IMR-90 (cell line): ENCODE measurements at regions not wholly inside any gene's neighbourhood (a gene's known extent, or its start where the extent isn't known, plus 50 kb on each side); places are given as distances from the start of the nearest gene placed in this dataset.

Experiments used
- ATAC-seq: fragments of 200-7000 bp; cut with Tn5 transposase; 2 replicates; pipeline ENCODE4 v1.9.1; 2020; ENCODE audit warnings: low read depth, mild to moderate bottlenecking, moderate library complexity
- BruUV-seq: library from RNA; stranded (reverse); fragments of 400-500 nt; replicated peaks from 2 replicates; lab custom pipeline; 2021; lab: Mats Ljungman, UMichigan
- CTCF ChIA-PET: fragments of 300-600 bp; formaldehyde crosslinking; extraction: SDS; loops from one replicate; lab custom pipeline; 2021; ENCODE audit warnings: antibody characterized with exemption; lab: Yijun Ruan, JAX
- POLR2A ChIA-PET: fragments of 300-600 bp; sonication (Branson Sonifier 250); formaldehyde crosslinking; loops from one replicate; lab custom pipeline; 2022; ENCODE audit warnings: antibody characterized with exemption; ENCODE audit not compliant: unreplicated experiment; lab: Charles Lee
- DNase-seq: peaks from one replicate; pipeline ENCODE4 v3.0.0; 2013
- H2AFZ ChIP-seq: replicated peaks from 2 replicates; pipeline ENCODE3; 2013; ENCODE audit warnings: low read length, mild to moderate bottlenecking; ENCODE audit not compliant: poor library complexity
- H2AK5ac ChIP-seq: 2 replicates; pipeline ENCODE4 v1.6.1; 2013; ENCODE audit warnings: low read depth, low read length, inconsistent platforms
- H2AK9ac ChIP-seq: replicated peaks from 2 replicates; pipeline ENCODE3; 2013; ENCODE audit warnings: mild to moderate bottlenecking, low read depth, low read length, moderate library complexity; ENCODE audit not compliant: poor library complexity
- H2BK120ac ChIP-seq: 2 replicates; pipeline ENCODE4 v1.6.1; 2013; ENCODE audit warnings: low read depth, low read length, inconsistent platforms
- H2BK15ac ChIP-seq: 3 replicates; pipeline ENCODE4 v1.6.1; 2013; ENCODE audit warnings: low read depth, low read length, inconsistent platforms
- H2BK20ac ChIP-seq: 2 replicates; pipeline ENCODE4 v1.6.1; 2013; ENCODE audit warnings: low read depth, mild to moderate bottlenecking, inconsistent platforms, low read length, moderate library complexity
- H2BK5ac ChIP-seq: 2 replicates; pipeline ENCODE4 v1.6.1; 2013; ENCODE audit warnings: mild to moderate bottlenecking, low read depth, low read length, inconsistent platforms; ENCODE audit not compliant: poor library complexity, severe bottlenecking
- H3K14ac ChIP-seq: replicated peaks from 2 replicates; pipeline ENCODE4 v1.6.1; 2013; ENCODE audit warnings: low read depth, low read length, inconsistent platforms
- H3K18ac ChIP-seq: 2 replicates; pipeline ENCODE4 v1.6.1; 2013; ENCODE audit warnings: low read depth, low read length, control low read depth
- H3K23ac ChIP-seq: 2 replicates; pipeline ENCODE4 v1.6.1; 2013; ENCODE audit warnings: low read depth, low read length, inconsistent platforms
- H3K27ac ChIP-seq: 2 replicates; pipeline ENCODE4 v1.5.1; 2013; ENCODE audit warnings: mild to moderate bottlenecking, control low read depth, low read length; ENCODE audit not compliant: insufficient read depth
- H3K27me3 ChIP-seq: 2 replicates; pipeline ENCODE4 v1.6.1; 2013; ENCODE audit warnings: low read length; ENCODE audit not compliant: control insufficient read depth, insufficient read depth
- H3K36me3 ChIP-seq: 2 replicates; pipeline ENCODE4 v1.6.1; 2013; ENCODE audit warnings: low read length, mixed read lengths; ENCODE audit not compliant: control insufficient read depth, insufficient read depth
- H3K4ac ChIP-seq: 2 replicates; pipeline ENCODE4 v1.6.1; 2013; ENCODE audit warnings: low read depth, low read length, inconsistent platforms
- H3K4me1 ChIP-seq: 2 replicates; pipeline ENCODE4 v1.6.1; 2013; ENCODE audit warnings: low read length, mixed read lengths; ENCODE audit not compliant: control insufficient read depth, insufficient read depth
- H3K4me2 ChIP-seq: 2 replicates; pipeline ENCODE4 v1.6.1; 2013; ENCODE audit warnings: low read depth, mild to moderate bottlenecking, control low read depth, low read length, moderate library complexity
- H3K4me3 ChIP-seq: 2 replicates; pipeline ENCODE4 v1.5.1; 2013; ENCODE audit warnings: low read depth, mild to moderate bottlenecking, control low read depth, low read length, moderate library complexity; ENCODE audit not compliant: insufficient read depth
- H3K56ac ChIP-seq: 2 replicates; pipeline ENCODE4 v1.6.1; 2013; ENCODE audit warnings: low read length, inconsistent platforms; ENCODE audit not compliant: insufficient read depth; ENCODE audit errors: extremely low read depth
- H3K79me1 ChIP-seq, 2 experiments: 2 replicates each; pipeline ENCODE4 v1.6.1; 2013; ENCODE audit warnings: low read length in 2 of 2, inconsistent platforms in 1 of 2, low read depth in 1 of 2
- H3K9ac ChIP-seq: 2 replicates; pipeline ENCODE4 v1.6.1; 2013; ENCODE audit warnings: low read depth, low read length, control low read depth
- H3K9me1 ChIP-seq: 2 replicates; pipeline ENCODE4 v1.6.1; 2013; ENCODE audit warnings: low read length, inconsistent platforms; ENCODE audit not compliant: insufficient read depth
- H3K9me3 ChIP-seq: 2 replicates; pipeline ENCODE4 v1.6.1; 2013; ENCODE audit warnings: low read length; ENCODE audit not compliant: control insufficient read depth, insufficient read depth
- H4K20me1 ChIP-seq: 2 replicates; pipeline ENCODE4 v1.6.1; 2013; ENCODE audit warnings: low read length, inconsistent platforms; ENCODE audit not compliant: insufficient read depth
- H4K5ac ChIP-seq: 2 replicates; pipeline ENCODE4 v1.6.1; 2013; ENCODE audit warnings: mild to moderate bottlenecking, low read depth, low read length, control low read depth
- H4K8ac ChIP-seq, 2 experiments: 2 replicates each; pipeline ENCODE4 v1.6.1; 2013; ENCODE audit warnings: low read depth in 2 of 2, low read length in 2 of 2, control low read depth in 1 of 2, inconsistent platforms in 1 of 2
- H4K91ac ChIP-seq: 2 replicates; pipeline ENCODE4 v1.6.1; 2013; ENCODE audit warnings: low read depth, low read length, inconsistent platforms; ENCODE audit not compliant: insufficient read depth
- CHD1 ChIP-seq: IDR thresholded peaks from 2 replicates; pipeline ENCODE4 v1.6.1; 2012; ENCODE audit warnings: low read depth, low read length, improper control_type of control experiment
- CTCF ChIP-seq: conservative IDR thresholded peaks from 2 replicates; pipeline ENCODE4 v1.5.1; 2012; ENCODE audit warnings: mild to moderate bottlenecking, low read depth, low read length, improper control_type of control experiment
- FOS ChIP-seq: fragments of 150-350 bp; IDR thresholded peaks from 2 replicates; pipeline ENCODE4 v1.6.1; 2016; ENCODE audit warnings: low read depth, low read length
- MXI1 ChIP-seq: IDR thresholded peaks from 2 replicates; pipeline ENCODE4 v1.6.1; 2012; ENCODE audit warnings: low read depth, mild to moderate bottlenecking, low read length, moderate library complexity, borderline replicate concordance
- NFE2L2 ChIP-seq: fragments of 150-350 bp; IDR thresholded peaks from 2 replicates; pipeline ENCODE4 v1.6.1; 2016; ENCODE audit warnings: low read depth, mild to moderate bottlenecking, low read length
- POLR2A ChIP-seq: IDR thresholded peaks from 2 replicates; pipeline ENCODE4 v1.6.1; 2012; ENCODE audit warnings: mild to moderate bottlenecking, low read depth, low read length
- RAD21 ChIP-seq: IDR thresholded peaks from 2 replicates; pipeline ENCODE4 v1.6.1; 2012; ENCODE audit warnings: low read length, improper control_type of control experiment
- RCOR1 ChIP-seq: IDR thresholded peaks from 2 replicates; pipeline ENCODE4 v1.6.1; 2012; ENCODE audit warnings: mild to moderate bottlenecking, low read length, improper control_type of control experiment; ENCODE audit not compliant: insufficient replicate concordance
- RFX5 ChIP-seq: IDR thresholded peaks from 2 replicates; pipeline ENCODE4 v1.8.0; 2012; ENCODE audit warnings: low read depth, mild to moderate bottlenecking, low read length, moderate library complexity
- SMC3 ChIP-seq: fragments of 150-350 bp; IDR thresholded peaks from 2 replicates; pipeline ENCODE4 v1.6.1; 2016; ENCODE audit warnings: low read depth, mild to moderate bottlenecking, antibody characterized with exemption, low read length, moderate library complexity
- WGBS, 2 experiments: methylation state at CpG; one replicate each; pipeline versions ENCODE4 v1.1.5 to v1.1.7; 2013; ENCODE audit warnings: missing lambda C conversion rate in 2 of 2; ENCODE audit not compliant: insufficient read length in 1 of 2; ENCODE audit errors: extremely low coverage in 2 of 2; 5-methylcytosine and 5-hydroxymethylcytosine counted together
- dilution Hi-C: fragments of 300-500 bp; cut with HindIII; formaldehyde crosslinking; loops from one replicate; pipeline ENCODE4 v1.14.3; 2018; ENCODE audit warnings: low sequenced_read_pairs; ENCODE audit not compliant: unreplicated experiment
- in situ Hi-C: fragments of 300-500 bp; cut with MboI; formaldehyde crosslinking; loops from 3 replicates; pipeline ENCODE4 v1.14.3; 2019; ENCODE audit warnings: low sequenced_read_pairs, inconsistent platforms, mixed read lengths
- intact Hi-C: fragments of 100-400 bp; cut with micrococcal nuclease; formaldehyde crosslinking; loops from 2 replicates; pipeline ENCODE4 v1.10.0; 2022
- TF ChIP-seq, protein P1 (sequence below): fragments of 150-350 bp; IDR thresholded peaks from 2 replicates; pipeline ENCODE4 v1.6.1; 2017; ENCODE audit warnings: mild to moderate bottlenecking, antibody characterized with exemption, low read length, low read depth
- TF ChIP-seq, protein P2 (sequence below): fragments of 150-350 bp; IDR thresholded peaks from 2 replicates; pipeline ENCODE4 v1.6.1; 2016; ENCODE audit warnings: low read depth, mild to moderate bottlenecking, low read length, moderate library complexity, borderline replicate concordance

DNA sequence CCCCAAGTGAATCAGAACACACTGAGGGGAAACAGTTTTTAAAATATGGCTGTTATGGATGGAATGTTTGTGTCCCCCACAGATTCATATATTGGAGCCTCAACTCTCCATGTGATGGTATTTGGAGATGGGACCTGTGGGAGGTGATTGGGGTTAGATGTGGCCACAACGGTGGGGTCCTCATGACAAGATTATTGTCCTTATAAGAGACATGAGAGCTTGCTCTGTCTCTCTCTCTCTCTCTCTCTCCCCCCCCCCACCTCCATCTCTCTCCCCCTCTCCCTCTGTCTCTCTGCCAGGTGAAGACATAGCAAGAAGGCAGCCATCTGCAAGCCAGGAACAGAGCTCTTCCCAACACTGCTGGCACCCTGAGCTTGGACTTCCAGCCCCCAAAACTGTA, 315.8 kb upstream of the MGMT start:
- Histone ChIP-seq H2BK15ac (no peak overlapping the region), H3K23ac (no peak overlapping the region), H2BK120ac (no peak overlapping the region), H3K4me1 (no peaks in the 10 kb centered on the region), H3K9me1 (no peaks in the 10 kb centered on the region), H3K9ac (no peak overlapping the region), H4K20me1 (no peaks in the 10 kb centered on the region), H3K9me3 (peaks cover 9% of the 10 kb centered on the region), H3K27ac (no peak overlapping the region), H2AK9ac (no peak overlapping the region), H2BK20ac (no peak overlapping the region), H3K4me2 (no peak overlapping the region), H3K14ac (no peak overlapping the region), H4K5ac (no peak overlapping the region), H3K36me3 (no peaks in the 10 kb centered on the region), H2BK5ac (no peak overlapping the region), H3K56ac (no peak overlapping the region), H4K8ac (no peak overlapping the region), H3K18ac (no peak overlapping the region), H2AK5ac (no peak overlapping the region), H3K4me3 (no peak overlapping the region), H2AFZ (no peak overlapping the region), H3K79me1 (no peaks in the 10 kb centered on the region), H3K27me3 (no peaks in the 10 kb centered on the region), H3K4ac (no peak overlapping the region), H4K91ac (no peak overlapping the region)
- ChIA-PET CTCF (no interaction called here), POLR2A (no interaction called here)
- ATAC-seq (no peak), DNase-seq (no peak)
- dilution Hi-C loops, result no loop called here
- in situ Hi-C loops, result no loop called here
- BruUV-seq, result no TSS peak
- intact Hi-C loops, result no loop called here
- TF ChIP-seq NFE2L2 (no peak), RFX5 (no peak), RAD21 (no peak), FOS (no peak), SMC3 (no peak), MXI1 (no peak), CTCF (no peak), RCOR1 (no peak), POLR2A (no peak), CHD1 (no peak)
- TF ChIP-seq, protein P1, sequence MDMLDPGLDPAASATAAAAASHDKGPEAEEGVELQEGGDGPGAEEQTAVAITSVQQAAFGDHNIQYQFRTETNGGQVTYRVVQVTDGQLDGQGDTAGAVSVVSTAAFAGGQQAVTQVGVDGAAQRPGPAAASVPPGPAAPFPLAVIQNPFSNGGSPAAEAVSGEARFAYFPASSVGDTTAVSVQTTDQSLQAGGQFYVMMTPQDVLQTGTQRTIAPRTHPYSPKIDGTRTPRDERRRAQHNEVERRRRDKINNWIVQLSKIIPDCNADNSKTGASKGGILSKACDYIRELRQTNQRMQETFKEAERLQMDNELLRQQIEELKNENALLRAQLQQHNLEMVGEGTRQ, result no peak
- TF ChIP-seq, protein P2, sequence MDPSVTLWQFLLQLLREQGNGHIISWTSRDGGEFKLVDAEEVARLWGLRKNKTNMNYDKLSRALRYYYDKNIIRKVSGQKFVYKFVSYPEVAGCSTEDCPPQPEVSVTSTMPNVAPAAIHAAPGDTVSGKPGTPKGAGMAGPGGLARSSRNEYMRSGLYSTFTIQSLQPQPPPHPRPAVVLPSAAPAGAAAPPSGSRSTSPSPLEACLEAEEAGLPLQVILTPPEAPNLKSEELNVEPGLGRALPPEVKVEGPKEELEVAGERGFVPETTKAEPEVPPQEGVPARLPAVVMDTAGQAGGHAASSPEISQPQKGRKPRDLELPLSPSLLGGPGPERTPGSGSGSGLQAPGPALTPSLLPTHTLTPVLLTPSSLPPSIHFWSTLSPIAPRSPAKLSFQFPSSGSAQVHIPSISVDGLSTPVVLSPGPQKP, result no peak
- no CpG with 5 or more reads among the region's 1 CpG for WGBS, 2 experiments
